GM18868 (cell line): ENCODE measurements at regions not wholly inside any gene's neighbourhood (a gene's known extent, or its start where the extent isn't known, plus 50 kb on each side); places are given as distances from the start of the nearest gene placed in this dataset.
A peak's percentile ranks its signal among the peaks of the same experiment; 100 is the strongest.
"Not testable (repeated sequence)": the region's sequence is repeated elsewhere in the genome, so short reads cannot be mapped to it uniquely, and the experiment has no call there.

Experiments
- ATAC-seq: cut with Tn5 transposase; IDR thresholded peaks from one replicate; pipeline ENCODE4 v1.9.1; 2021; ENCODE audit warnings: mild to moderate bottlenecking, moderate library complexity; ENCODE audit not compliant: unreplicated experiment

DNA sequence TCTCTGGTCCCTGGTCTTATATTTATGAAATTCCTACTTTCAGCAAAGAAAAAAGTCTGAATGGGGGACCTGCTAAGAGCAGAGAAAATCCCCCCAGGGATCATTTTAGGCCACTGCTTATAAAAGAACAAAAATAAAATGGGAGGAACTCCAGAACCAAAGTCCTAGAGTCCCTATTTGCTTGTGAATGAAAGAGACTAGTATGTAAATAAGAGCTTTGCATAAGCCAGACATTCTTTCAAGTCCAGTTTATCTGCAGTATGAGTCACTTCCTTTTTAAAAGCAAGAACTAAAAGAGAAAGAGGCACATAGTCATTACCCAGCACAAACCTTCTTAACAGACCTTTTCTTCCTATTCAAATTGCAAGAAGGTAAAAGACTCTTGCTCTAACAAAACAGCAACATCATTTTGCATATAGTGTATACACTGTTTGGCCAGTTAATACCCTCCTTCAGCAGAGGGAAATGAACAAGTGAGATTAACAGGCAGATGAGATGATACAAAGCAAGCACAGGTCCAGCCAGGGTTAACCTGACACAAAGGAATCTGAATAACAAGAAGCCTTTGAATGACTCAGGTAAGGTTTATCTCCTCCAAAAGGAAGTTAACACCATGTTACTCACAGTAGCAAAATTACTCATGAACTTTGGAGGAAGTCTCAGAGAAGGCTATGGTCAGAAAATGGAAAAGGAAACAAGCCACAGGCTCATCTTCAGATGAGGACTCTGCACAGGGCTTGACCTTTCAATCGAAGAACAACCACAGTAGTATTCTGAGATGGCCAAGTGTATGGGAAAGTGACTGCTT is 87.3 kb downstream of the PHLDA1 start:
- peak; percentile 94 for ATAC-seq

DNA sequence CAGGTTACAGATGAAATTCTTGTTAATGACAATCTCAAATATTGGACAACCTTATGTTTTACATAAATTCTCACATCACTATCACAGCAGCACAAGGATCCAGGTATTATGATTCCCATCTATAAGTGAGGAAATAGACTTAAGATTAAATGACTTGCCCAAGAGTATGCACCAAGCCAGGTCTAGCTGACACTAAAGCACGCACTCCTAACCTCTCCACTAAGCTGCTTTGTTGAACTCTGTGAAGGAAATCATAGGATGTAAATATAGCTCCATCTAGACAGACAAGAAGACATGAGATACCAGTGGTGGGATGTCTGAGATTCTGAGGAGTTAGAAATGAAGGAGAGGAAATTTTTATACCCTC is 87.9 kb downstream of the PHLDA1 start:
- ATAC-seq = no peak

DNA sequence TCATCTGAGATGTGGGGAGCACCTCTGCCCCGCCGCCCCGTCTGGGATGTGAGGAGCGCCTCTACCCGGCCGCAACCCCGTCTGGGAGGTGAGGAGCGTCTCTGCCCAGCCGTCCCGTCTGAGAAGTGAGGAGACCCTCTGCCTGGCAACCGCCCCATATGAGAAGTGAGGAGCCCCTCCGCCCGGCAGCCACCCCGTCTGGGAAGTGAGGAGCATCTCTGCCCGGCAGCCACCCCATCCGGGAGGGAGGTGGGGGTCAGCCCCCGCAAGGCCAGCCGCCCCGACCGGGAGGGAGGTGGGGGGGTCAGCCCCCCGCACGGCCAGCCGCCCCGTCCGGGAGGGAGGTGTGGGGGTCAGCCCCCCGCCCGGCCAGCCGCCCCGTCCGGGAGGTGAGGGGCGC is 89.9 kb downstream of the PHLDA1 start:
- ATAC-seq = not testable (repeated sequence)

DNA sequence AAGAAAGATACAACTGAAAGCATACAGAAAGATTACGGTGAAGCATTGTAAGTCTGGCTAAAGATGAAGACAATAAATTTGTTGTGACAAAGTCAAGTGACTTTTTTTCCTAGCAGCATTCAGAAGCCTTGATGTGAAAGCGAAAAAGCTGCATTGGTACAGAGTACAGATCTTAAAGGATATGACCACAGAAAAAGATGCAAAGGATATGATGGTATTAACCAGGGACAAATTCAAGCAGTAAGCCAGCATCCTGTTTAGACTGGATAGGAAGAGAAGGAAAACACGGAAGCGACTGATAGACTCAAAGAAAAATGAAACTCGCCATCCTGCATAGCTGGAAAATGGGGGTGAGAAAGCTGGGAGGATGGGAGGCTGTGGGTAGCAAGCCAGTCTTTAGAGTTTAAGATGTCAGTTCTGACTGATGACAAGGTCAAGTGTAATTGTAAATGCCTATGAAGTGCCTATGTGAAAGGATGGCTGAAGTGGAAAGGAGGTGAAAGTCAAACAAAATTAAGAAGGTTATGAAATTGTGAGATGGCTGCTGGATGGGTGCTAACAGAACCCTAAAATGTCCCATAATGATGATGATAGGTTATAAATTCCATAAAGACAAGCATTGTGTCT is 92.4 kb downstream of the PHLDA1 start:
- ATAC-seq = no peak

DNA sequence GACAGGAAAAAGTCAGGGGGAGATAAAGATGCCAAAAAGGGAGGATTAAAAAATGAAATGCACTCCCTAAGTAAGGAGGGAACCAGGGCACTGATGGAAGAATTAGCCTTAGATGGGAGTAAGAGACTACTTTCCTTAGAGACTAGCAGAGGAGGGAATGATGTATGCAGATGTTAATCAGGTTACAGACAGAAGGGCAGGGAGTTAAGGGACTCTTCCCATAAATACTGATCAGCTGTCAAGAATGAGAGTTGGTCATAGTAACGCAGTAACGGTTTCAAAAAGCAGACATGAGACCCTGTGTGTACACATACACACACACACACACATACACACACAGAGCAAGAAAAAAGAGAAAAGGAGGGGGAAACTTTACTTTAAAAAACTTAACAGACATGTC is 93.4 kb downstream of the PHLDA1 start:
- no peak for ATAC-seq

DNA sequence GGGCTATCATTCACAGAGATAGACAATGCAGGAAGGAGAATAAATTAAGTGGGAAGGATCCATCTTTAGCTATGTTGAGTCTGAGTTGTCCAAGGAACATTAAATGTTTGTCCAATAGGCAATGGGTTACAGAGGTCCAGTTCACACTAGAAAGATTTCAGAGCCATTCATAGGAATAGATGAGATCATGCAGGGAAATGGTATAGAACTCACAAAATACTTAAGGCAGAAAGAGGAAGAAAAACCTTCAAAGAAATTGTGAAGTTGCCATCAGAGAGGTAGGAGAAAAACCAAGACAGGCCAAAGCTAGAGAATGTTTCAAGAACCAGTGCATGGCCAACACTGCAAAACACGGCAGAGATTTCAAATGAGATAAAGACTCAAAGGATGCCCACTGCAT is 94.1 kb downstream of the PHLDA1 start:
- ATAC-seq = peak; percentile 31

DNA sequence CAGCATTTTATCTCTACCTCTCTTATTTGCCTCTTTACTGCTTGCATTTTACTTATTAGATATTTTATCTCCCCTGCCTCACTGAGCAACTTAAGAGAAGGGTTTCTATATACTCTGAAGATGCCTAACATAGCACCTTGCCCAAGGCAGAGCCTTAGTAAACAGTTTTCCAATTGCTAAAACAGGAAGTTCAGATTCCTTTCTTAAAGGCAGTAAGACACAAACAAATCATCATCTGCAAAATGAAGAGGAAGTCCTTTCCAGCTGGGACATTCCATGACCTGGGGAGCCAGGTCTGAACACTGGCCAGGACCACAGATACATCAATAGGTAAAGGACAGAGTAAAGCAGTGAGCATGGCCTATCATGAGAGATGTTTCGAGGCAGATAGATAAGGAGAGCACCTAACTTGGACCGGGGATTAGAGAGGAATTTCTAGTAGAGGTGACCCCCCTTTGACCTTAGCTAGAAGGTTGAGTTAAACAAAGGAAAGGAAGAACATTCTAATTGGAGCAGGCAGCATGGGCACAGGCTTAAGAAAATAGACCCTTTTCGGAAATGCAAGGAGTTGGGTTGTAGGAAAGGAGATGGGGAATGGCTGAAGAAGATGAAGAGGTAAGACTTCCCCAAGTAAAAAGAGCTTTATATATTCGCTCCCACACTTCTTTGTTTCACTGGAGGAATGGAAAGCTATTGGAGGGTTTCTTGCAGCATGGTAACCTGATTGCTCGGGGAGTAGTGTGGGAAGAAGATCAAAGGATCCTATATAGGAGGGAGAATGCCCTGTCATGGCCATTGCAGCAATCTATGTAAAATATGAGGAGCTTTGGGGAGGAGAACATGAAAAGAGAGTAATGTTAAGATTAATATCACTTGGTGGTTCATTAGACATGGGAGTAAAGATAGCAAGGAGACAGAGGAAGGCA is 94.8 kb downstream of the PHLDA1 start:
- no peak for ATAC-seq

DNA sequence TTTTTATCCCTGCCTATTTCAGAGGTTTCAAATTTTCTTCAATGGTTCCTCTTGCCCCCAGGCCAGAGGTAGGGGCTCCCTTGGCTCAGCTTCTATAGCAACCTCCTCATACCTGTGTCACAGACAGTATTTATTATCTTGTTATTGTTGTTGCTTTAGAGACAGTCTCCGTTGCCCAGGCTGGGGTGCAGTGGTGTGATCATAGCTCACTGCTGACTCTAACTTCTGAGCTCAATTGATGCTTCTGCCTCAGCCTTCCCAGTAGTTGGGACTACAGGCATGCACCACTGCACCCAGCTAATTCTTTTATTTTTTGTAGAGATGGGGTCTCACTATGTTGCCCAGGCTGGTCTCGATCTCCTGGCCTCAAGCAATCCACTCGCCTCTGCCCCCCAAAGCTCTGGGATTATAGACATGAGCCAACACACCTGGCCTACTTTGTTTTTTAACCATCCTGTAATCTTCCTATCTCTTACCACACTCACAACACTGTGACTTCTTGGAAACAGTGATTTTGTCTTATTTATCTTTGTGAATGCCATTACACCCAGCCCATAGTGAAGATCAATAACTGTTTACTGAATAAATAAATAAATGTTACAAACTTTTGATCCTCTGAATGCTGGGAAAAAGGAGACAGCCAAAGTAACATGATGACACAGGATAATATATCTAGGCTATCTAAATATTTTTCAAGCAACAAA is 95.9 kb downstream of the PHLDA1 start:
- no peak for ATAC-seq

DNA sequence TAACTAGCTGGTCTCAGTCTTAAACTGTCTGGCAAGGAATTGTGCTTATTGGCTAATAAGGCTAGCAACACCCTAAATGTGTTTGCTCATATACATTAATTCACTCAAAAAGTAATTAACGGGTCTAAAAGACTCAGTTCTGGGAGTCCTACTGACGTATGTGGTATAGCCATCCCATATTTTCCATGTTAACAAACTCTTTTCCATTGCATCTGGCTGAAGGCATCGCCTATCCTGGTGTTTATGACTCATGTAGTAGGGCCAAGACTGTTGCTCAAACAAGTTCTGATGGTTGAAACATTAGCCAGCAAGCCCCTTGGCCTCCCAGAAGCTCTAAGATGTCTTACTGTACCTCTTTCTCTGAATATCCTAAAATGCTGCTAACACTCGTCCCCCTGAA is 98.5 kb downstream of the PHLDA1 start:
- no peak for ATAC-seq

DNA sequence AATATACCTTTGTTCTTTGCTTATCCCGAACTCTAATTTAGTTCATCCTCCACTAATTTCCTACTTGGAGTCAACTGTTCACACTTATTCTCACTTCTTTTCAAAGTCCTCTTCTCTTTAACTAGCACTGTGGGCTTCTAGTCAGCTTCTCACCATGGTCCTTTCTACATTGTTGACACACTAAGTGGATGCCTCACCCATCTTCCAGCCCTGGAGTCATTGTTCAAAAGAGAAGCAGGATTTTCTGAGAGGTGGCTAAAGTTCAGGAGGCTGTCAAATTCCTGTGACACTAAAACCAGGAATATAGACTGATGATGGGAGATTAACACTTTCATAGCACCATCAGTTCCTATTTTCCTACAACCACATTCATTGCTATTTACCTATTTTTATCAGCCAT is 99.3 kb downstream of the PHLDA1 start:
- ATAC-seq = no peak

DNA sequence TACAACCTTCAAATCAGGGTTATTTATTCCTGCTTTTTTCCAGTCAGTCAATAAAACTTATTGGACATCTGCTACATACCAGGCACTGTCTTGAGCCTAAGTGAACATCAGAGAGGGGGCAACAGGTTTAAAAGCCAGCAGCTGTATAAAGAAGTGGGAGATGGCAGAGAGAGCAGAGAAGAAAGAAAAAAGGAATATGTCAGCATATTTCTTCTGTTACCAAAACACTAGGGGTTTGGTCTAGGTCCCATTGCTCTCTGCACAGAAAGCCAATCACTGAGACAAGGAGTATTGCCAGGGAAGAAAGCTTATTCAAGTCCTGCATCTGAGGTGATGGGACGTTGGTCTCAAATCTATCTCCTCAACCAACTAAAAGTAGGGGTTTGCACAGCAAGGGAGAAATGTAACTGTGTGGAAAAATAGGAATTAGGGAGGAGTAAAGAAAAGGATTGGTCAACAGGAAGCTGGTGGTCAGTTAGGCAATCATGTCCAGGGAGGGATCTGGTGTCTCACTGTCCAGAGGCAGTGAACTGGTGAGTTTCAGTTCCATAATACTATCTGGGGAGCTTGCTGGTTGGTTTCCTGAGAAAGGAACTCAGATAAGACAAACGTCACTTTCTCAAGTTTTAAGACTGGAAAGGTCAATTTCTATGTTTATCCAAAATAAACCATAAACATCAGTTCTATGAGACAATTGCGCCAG is 107.5 kb downstream of the PHLDA1 start:
- no peak for ATAC-seq

DNA sequence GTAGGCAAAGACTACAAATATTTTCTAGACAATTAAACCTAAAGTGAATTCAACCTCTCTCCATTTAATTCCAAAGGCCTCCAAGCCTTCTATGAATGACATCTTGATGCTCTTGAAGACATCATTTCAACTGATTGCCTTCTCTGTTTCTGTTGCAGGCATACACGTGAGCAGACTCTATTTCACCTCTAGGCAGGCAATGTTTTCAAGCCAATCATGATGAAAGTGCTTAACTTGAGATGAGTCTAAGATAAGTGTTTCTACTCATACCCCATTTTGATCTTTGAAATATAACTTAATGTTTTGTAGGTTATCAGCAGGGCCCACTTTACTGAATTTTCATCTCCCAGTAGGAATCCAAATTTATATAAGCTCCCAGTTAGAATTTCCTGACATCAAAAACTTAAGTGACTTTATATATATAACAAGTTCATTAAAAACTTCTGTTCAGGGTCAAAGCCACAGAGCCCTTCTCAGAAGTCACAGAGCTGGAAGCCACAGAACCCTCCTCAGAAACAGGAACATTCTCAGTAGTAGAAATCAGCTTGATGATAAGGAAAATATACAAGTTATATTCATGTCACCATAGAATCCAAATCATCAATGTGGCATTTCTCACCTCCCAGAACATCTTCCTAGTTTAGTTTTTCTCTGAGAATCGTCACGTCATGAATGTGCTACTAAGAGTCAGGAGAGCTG is 108.5 kb downstream of the PHLDA1 start:
- no peak for ATAC-seq

DNA sequence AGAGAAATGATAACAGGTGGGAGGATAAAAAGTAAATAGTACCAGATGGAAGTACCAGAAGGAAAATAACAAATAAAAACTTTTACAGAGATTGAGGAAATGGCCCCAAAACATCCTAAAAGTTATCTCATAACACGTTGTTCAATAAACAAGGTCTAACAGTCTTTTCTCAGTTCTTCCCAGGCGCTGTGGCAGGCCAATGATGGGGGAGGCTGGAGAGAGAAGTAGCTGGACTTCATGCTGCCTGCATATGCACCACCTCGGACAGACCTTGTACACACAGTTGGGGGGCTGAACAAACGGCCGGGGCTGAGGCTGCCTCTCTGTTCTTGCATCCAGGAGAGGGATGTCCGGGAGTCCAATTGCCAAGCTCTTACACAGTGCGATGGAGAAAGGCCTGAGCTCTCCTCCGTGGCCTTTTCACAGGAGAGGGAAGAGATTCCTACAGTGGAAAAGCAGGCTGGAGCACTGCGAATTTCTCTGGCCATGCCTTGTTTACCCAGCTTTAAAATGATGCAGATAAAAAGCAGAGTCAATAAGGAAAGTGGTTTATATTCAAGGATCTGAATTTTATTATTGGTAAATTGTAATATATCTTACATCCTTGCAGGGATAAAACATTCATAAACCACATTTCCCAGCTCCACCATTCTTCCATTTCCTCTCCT is 109.8 kb downstream of the PHLDA1 start:
- ATAC-seq = no peak

DNA sequence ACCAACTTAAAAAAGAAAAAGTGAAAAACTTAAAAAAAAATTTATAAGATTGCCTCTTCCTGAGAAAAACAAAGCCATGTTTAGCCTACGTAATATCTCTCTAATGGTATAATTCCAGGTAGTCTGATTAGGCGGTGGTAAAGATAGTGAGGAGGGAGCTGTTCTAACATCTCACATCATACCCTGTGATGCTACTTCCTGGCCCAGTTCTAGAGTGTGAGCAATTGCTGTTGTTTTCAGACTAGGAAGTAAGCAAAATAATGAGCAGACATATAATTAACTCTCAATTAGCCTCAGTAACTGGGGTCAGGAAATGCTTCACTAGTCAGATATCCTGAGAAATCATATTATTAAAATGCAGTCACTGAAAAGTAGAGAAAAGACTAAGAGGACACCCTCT is 113.9 kb downstream of the PHLDA1 start:
- ATAC-seq = no peak

DNA sequence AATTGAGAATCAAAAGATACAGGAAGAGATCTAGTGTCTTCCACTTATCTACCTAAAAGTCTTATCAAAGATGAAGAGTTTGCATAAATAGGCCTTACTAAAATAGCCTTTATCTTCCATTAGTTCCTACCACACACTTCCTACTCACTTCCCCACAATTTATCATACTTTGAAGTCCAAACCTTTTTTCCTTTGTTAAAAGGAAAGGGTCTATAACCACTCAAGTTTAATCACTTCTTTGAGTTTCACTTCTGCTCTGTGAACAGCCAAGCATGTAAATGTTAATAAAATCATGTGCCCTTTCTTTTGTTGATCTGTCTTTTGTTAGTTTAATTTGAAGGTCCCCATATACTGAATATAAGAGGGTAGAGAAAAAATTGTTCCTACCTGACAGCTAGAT is 114.5 kb downstream of the PHLDA1 start:
- ATAC-seq = peak; percentile 73

DNA sequence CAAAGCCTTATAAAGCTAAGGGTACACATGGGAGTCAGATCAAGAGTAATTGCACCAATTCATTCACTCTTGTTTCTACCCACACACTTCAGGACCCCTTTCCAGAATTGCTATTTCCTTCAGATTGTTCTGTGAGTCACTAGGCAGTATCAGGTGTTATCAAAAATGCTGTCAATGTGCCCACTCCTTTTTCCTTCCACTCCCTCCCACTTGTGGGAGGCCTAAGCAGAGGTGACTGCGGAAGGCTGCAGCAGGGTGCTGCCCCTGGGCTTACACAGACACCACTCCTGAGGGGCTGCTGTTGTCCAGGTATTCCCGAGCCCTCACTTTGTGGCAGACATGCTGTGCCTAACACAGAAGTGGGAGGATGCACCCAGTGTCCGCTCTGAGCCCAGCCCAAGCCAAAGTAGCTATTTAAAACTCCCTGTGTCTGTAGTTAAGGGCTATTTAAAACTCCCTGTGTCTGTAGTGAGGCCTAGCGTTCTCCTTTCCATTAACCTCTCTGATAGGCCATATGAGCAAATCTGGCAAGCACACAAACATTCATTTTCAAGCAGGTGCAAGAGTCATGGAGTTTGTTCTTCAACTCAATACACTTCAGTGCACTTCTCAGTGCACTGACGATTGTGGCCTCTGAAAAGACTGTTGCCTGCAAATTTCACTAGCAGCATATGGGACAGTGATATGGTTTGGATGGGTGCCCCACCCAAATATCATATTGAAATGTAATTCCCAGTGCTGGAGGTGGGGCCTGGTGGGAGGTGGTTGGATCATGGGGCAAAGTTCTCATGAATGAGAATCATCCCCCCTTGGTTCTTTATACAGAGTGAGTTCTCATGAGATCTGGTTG is 117.8 kb downstream of the PHLDA1 start:
- ATAC-seq = peak; percentile 41

DNA sequence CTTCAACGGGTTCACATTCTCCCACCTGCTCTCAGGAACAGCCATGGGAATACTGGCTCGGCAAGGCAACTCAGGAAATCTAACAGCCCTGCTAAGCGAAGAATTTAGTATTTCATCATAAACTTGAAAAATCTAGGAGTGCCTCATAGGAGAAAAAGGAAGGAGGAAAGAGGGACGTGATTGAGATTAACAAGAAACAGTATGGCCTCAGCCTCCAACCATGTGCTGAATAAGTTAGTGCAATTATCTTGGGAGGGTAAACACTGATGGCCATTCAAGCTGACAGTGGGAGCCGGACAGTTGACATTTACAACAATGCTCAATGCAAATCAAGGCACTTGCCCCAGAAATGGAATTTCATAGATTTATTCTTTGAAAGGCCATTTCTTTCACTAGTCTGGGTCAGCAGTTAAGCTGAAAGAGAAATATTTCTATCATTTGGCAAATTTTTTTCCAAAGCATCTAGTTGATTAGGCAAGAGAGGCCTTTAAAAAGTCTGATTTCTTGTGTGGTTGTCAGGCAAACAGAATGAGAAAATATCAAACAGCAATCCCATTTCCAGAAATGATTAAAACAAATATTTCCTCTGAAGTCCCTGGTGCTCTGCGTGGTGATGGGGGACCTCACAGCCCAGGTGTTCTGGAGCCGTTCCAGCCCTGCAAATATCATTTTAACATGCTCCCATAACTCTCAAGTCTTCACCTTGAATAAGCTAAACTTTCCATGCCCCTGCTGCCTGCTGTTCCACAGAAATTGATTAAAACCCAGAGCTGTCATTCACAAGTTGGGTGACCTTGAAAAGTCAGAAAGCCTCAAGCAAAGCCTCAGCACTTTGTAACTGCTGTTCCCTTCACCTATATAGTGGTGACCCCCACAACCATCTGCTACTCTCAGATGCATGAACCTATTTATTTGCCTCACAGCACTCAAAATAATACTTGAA is 121.6 kb downstream of the PHLDA1 start:
- ATAC-seq = no peak
